ENCODE measurements at regions not wholly inside any gene's neighbourhood (a gene's known extent, or its start where the extent isn't known, plus 50 kb on each side); places are given as distances from the start of the nearest gene placed in this dataset.

- no peak for DNase-seq (ENCODE audit: low read depth)
Measured at GRCh38 chr6:88383183-88383582, 217.0 kb upstream of the CNR1 start.

- DNase-seq (ENCODE audit: low read depth) = no peak
Measured at GRCh38 chr6:88381289-88381642, 215.1 kb upstream of the CNR1 start.

- DNase-seq (ENCODE audit: low read depth) = peak; percentile 50
Measured at GRCh38 chr6:88380618-88381288, 214.6 kb upstream of the CNR1 start.

- DNase-seq (ENCODE audit: low read depth) = peak; percentile 86
Measured at GRCh38 chr6:88380083-88380482, 213.9 kb upstream of the CNR1 start.

GRCh38 chr6:88378639-88379038 lies 212.5 kb upstream of the CNR1 start:
- DNase-seq (ENCODE audit: low read depth) = no peak

- DNase-seq (ENCODE audit: low read depth) = no peak
Measured at GRCh38 chr6:88377976-88378568, 211.9 kb upstream of the CNR1 start.

GRCh38 chr6:88376768-88377387 lies 210.7 kb upstream of the CNR1 start:
- peak; percentile 88 for DNase-seq (ENCODE audit: low read depth)

GRCh38 chr6:88376197-88376596 lies 210.1 kb upstream of the CNR1 start:
- DNase-seq (ENCODE audit: low read depth) = no peak

- no peak for DNase-seq (ENCODE audit: low read depth)
Measured at GRCh38 chr6:88374553-88374952, 208.4 kb upstream of the CNR1 start.

GRCh38 chr6:88371480-88371879 lies 205.3 kb upstream of the CNR1 start:
- no peak for DNase-seq (ENCODE audit: low read depth)

- no peak for DNase-seq (ENCODE audit: low read depth)
Measured at GRCh38 chr6:88370127-88370710, 204.1 kb upstream of the CNR1 start.

GRCh38 chr6:88369262-88369661 lies 203.1 kb upstream of the CNR1 start:
- no peak for DNase-seq (ENCODE audit: low read depth)

- peak; percentile 61 for DNase-seq (ENCODE audit: low read depth)
Measured at GRCh38 chr6:88368071-88368787, 202.1 kb upstream of the CNR1 start.

- peak; percentile 36 for DNase-seq (ENCODE audit: low read depth)
Measured at GRCh38 chr6:88367248-88367647, 201.1 kb upstream of the CNR1 start.

GRCh38 chr6:88366672-88367071 lies 200.5 kb upstream of the CNR1 start:
- DNase-seq (ENCODE audit: low read depth) = no peak

- DNase-seq (ENCODE audit: low read depth) = no peak
Measured at GRCh38 chr6:88365656-88366055, 199.5 kb upstream of the CNR1 start.

- DNase-seq (ENCODE audit: low read depth) = no peak
Measured at GRCh38 chr6:88365230-88365629, 199.1 kb upstream of the CNR1 start.

GRCh38 chr6:88361754-88362153 lies 195.6 kb upstream of the CNR1 start:
- no peak for DNase-seq (ENCODE audit: low read depth)

- DNase-seq (ENCODE audit: low read depth) = no peak
Measured at GRCh38 chr6:88361298-88361697, 195.2 kb upstream of the CNR1 start.

- DNase-seq (ENCODE audit: low read depth) = peak; percentile 86
Measured at GRCh38 chr6:88360203-88360797, 194.2 kb upstream of the CNR1 start.

GRCh38 chr6:88359530-88360202 lies 193.5 kb upstream of the CNR1 start:
- DNase-seq (ENCODE audit: low read depth) = peak; percentile 49
